GM19467 (cell line): ENCODE measurements at regions not wholly inside any gene's neighbourhood (a gene's known extent, or its start where the extent isn't known, plus 50 kb on each side); places are given as distances from the start of the nearest gene placed in this dataset.
"Not testable (repeated sequence)": the region's sequence is repeated elsewhere in the genome, so short reads cannot be mapped to it uniquely, and the experiment has no call there.

Experiments used
- ATAC-seq: cut with Tn5 transposase; IDR thresholded peaks from one replicate; pipeline ENCODE4 v1.9.1; 2021; ENCODE audit warnings: mild to moderate bottlenecking, moderate library complexity; ENCODE audit not compliant: unreplicated experiment

GRCh38 chr4:188911199-188911598, 772.0 kb downstream of the TRIML1 start:
- ATAC-seq: no peak

GRCh38 chr4:188911707-188912106, 772.5 kb downstream of the TRIML1 start:
- no peak for ATAC-seq

GRCh38 chr4:188915175-188915574, 775.9 kb downstream of the TRIML1 start:
- no peak for ATAC-seq

DNA sequence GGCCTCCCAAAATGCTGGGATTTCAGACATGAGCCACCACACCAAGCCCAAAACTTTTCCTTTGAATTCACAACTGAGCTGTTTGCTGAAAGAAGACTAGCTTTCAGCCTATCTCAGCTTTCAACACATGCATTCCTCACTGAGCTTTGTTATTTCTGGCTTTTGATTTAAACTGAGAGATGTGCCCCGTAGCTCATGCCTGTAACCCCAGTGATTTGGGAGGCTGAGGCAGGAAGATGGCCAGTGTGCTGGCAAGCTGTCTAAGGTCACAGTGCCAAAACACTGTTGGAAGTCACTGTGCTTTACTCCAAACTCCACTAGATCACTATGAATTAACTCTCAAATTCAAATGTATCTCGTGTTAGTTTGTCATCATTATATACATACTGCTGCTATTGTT, 779.5 kb downstream of the TRIML1 start:
- no peak for ATAC-seq

GRCh38 chr4:188930822-188931221, 791.6 kb downstream of the TRIML1 start:
- no peak for ATAC-seq

GRCh38 chr4:188934320-188934962, 795.2 kb downstream of the TRIML1 start:
- no peak for ATAC-seq

GRCh38 chr4:188941524-188942119, 802.4 kb downstream of the TRIML1 start:
- no peak for ATAC-seq

DNA sequence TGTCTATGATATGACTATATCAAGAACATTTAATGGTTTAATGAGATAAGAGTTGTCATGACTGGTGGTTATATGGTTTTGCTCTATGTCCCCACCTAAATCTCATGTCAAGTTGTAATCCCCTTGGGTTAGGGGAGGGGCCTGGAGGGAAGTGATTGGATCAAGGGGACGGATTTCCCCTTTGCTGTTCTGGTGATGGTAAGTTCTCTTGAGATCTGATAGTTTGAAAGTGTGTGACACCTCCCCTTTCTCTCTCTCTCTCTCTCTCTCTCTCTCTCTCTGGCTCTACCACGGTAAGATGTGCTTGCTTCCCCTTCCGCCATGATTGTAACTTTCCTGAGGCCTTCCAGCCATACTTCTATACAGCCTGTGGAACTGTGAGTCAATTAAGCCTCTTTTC, 803.4 kb downstream of the TRIML1 start:
- no peak for ATAC-seq

DNA sequence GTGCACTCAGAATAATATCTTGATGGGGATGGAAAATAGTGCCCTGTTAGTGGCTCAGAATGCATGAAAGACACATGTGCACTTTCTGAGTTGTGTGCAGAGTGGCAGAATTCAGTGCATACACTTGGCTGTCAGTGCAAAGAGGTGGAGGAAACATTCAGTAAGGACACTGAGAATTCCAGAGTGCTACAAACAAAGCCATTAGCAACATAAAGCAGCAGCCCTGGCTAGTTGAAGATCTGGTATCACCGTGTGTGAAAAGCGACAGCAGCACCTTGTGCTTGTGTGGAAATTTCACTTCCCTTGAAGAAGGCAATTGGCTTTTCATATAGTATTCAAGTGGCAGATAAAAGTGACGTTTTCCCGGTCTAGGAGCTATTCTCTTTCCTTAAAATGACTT, 810.4 kb downstream of the TRIML1 start:
- ATAC-seq: no peak

GRCh38 chr4:188955066-188955465, 815.8 kb downstream of the TRIML1 start:
- no peak for ATAC-seq

GRCh38 chr4:188956566-188956965, 817.3 kb downstream of the TRIML1 start:
- ATAC-seq: no peak

GRCh38 chr4:188958346-188958745, 819.1 kb downstream of the TRIML1 start:
- no peak for ATAC-seq

DNA sequence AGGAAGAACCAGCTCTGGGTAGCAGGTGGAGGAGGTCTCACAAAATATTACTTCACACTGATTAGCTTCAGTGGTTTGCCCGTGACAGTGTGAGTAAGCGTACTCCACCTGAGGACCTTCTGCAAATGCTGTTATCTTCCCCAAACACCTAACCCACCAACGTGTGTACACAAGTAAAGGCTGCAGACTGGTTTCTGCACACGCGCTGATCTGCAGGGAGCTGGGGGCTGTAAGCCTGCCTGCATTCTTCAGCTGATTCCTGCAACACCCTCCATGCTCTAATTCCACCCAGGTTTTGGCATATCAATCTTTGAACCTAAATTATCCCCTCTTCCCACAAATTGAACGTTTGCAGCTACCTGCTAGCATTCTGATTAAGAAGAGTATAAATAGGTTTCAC, 820.2 kb downstream of the TRIML1 start:
- ATAC-seq: no peak

GRCh38 chr4:188960411-188961093, 821.3 kb downstream of the TRIML1 start:
- ATAC-seq: no peak

GRCh38 chr4:188971125-188971524, 831.9 kb downstream of the TRIML1 start:
- no peak for ATAC-seq

DNA sequence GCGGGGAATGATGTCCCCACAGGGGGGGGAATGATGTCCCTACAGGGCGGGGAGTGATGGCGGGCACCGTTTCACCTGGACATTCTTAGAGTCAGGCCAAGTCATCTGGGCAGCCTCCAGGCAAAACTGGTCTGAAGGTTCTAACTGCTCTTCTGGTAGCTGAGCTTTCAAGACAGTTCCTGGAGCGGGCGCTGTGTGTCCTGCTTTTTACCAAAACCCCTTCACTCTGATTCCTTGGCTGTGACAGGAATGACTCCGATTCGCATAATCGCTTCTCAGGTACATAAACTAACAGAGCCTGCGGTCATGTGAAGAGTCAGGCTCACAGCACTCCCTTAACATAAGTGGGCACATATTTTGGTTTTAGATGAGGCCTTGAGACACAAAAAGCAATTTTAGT, 836.0 kb downstream of the TRIML1 start:
- no peak for ATAC-seq

- ATAC-seq: no peak
Measured at GRCh38 chr4:188976644-188977115, 837.4 kb downstream of the TRIML1 start.

DNA sequence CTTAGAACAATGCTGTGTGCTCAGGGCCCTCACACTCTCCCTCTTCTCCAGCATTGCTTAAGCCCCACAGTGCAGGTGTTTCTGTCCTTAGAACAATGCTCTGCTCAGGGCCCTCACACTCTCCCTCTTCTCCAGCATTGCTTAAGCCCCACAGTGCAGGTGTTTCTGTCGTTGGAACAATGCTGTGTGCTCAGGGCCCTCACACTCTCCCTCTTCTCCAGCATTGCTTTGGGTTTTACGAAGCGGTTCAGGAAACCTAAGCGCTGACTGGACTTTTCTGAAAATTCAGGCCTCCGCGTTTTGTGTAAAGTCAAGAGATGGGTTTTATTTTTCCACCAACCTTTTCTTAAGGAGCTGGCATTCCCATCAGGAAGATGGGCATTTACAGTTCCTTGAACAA, 838.0 kb downstream of the TRIML1 start:
- ATAC-seq: not testable (repeated sequence)

GRCh38 chr4:188984518-188984917, 845.3 kb downstream of the TRIML1 start:
- ATAC-seq: no peak

- ATAC-seq: no peak
Measured at GRCh38 chr4:188986271-188986689, 847.0 kb downstream of the TRIML1 start.

GRCh38 chr4:188987011-188987410, 847.8 kb downstream of the TRIML1 start:
- ATAC-seq: no peak

DNA sequence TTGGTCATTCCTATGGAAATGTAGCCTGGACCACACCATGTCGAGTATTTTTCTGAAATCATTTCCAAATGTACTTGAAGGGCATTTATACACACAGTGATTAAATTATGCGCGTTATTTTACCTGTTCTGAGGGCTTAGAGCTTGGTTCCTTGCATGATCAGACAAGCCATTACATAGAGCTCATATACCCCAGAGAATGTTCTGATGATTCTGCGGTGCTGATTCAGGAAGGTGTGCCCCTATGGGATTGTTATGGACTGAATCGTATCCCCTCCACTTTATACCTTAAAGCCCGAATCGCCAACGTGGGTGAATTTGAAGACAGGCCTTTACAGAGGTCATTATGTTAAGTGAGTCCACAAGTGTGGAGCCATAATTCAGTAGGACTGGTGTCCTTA, 848.9 kb downstream of the TRIML1 start:
- no peak for ATAC-seq
